GM19463 (cell line): ENCODE measurements at regions not wholly inside any gene's neighbourhood (a gene's known extent, or its start where the extent isn't known, plus 50 kb on each side); places are given as distances from the start of the nearest gene placed in this dataset.
A peak's percentile ranks its signal among the peaks of the same experiment; 100 is the strongest.

Experiments
- ATAC-seq: cut with Tn5 transposase; IDR thresholded peaks from one replicate; pipeline ENCODE4 v1.9.1; 2021; ENCODE audit warnings: mild to moderate bottlenecking, moderate library complexity; ENCODE audit not compliant: unreplicated experiment

DNA sequence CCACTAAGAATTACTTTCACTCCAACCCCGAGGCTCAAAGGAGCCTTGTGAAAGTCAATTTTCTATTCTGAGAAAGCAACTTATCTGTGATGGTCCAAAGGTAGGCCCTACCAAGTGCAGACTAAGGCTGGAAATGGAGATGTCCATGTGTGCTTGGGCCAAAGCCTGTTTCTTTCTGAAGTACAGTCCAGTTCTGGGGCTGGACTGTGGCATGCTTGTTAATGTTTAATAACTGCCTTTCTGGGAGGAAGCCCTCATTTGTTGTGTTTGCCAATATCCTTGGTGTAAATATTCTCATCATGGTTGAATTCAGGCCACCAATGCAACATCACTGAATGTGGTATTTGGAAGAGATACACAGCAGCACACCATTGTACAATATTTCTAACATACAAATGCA, 182.3 kb upstream of the BCL6 start:
- no peak for ATAC-seq

DNA sequence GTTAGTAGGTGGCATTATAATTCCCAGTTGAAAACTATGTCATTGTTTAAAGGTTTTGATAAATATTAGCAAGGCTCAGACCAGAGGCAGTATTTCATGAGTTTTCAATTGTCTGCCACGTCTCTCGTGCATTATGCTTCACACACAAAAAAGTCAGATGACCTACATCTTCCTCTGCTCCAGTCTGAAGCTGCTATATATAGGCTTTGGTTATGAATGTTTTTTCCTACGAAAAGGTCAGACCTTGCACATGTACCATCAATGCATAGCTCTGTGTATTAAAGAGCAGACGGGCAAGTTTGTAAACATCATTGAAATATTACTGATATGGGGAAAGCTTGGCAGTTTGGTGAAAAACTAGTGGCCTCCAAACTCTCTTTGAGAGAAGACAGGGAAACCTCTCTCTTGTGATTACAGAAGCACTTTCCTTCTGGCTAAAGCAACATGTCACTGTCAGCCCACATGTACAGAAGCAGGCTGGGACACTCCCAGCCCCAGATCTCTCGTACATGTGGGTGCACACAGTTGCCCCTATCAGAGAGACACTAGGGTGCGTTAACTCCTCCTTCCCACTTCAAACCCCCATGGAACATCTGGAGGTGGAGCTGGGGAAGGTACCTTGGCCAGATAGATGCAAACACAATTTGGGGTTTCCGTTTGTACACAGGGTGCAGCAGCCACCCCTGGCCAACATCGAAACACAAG, 184.0 kb upstream of the BCL6 start:
- ATAC-seq: no peak

DNA sequence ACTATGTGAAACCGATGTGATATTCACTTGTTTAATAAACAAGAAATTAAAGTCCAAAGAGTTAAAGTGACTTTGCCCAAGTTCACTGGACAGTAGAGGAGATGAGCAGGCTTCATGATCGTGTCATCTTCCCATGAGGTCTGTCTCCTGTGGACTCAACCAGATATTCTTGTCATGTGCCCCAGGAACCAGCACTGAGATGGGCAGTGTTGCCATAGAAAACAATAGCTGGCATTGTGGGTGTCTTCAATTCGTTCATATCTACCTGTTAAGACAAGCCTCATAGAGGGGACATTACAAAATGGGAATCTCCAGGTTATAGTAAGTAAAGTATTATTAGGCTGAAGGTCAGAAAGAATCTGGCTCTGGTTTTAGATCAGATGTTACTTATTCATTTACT, 184.8 kb upstream of the BCL6 start:
- ATAC-seq: no peak

DNA sequence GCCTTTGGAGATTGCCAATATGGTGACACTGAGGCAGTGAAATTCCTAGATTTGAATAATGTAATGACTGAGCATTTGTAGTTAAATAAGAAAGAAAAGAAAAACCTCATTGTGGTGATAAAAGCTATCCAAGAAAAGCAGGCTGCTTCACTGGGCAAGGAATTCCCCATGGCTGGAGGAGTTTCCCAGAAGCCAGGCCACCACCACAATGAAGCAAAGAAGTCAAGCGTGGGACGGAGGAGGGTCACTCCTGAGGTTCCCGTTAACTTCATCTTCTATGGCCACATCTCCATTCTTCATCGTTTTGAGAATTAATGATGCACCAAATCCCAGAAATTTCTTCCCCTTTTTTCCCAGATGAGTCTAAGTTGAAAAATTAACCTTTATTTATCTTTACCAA, 185.8 kb upstream of the BCL6 start:
- no peak for ATAC-seq

DNA sequence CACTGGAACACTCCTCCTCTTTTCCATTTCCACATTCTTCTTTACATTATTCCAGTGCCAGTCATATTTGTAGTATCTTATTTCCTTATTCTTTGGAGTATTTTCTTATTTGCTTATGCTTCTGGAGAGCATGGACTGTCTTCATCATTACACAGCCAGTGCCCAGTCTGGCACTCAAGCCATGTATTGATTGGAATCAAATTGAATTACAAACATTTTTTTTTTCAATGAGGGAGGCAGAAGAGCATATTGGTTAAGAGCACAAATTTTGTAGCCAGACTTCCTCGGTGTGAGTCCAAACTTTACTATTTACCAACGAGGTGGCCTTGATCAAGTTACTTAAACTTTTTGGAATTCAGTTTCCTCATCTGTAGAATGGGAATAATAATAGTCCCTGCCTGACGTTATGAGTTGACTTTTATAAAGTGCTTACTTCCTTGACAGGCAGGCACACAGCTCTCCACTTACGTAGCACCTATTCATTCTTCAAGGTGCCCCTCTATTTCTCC, 186.6 kb upstream of the BCL6 start:
- no peak for ATAC-seq

DNA sequence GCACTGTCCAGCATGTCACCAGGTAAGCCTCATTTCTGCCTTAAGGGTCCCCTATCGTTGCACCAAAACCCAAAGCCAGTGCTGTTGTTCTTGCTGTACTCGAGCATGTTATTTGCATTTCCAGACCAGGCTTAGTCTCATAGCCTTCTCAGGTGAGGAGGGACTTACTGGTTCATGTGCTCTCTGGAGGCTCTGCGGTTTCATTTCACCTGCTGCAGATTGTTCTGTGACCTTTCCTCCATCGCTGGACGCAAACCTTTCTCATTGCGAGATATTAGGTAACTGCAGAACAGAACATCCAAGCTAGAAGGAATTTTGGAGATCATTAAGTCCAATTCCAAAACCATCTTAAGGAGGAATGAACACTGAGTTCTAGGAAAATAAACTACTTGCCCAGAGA, 187.3 kb upstream of the BCL6 start:
- no peak for ATAC-seq

DNA sequence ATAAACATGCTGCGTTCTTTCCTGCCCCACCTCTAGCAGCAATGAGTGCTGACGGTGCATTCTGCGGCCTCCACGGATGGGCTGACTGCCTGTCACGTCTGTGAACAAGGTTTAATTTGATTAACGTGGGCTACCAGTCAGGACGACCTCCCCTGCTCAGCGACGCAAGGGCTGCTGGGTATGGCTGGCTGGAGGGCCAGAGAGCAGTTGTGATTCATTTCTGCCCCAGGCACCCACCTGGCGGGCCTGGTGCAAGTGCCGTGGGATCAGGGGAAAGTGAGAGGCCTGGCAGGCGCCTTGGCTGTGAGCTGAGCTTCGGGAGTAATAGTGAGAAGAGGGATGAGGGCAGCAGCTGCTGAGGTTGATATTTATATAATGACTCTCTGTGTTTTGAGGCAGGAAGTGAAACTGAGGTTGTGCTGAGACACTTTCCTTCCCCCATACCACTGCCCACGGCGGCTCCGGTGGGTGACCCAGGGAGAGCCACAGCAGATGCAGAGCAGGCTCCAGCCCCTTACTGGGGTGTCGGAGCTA, 190.4 kb upstream of the BCL6 start:
- peak; percentile 97 for ATAC-seq

DNA sequence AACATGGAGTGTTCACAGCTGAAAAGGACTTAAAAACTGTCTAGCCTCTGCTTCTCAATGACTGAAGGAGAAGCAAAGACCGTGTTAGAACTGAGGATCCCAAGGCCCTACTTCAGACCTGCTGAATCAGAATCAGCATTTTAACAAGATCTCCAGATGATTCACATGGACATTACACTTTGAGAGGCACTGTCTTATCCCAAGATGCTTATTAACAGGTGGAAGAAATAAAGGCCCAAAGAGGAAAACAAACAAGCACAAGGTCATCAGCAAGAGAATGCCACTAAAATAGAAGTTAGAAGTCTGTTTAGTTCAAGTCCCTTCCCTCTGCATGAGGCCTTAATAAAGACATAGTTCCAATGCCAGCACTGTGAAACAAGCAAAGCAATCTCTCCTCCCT, 191.4 kb upstream of the BCL6 start:
- ATAC-seq: no peak

DNA sequence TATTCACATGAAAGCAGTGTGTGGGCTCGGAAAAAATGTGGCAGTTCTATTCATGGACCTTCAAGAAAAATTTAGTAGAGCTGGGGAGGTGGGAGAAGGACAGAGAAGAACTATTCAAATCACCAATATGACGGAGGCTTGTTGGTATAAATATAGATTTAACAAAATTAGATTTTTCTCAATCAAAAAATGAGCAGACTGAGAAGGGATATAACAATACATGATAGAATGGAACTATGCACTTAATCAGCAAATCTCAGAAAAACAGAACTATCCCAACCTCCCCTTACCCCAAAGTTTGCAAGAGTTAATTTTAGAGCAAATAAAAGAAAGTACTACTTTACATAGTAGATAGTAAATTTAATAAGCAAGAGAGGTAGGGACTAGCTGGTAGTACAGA, 194.6 kb upstream of the BCL6 start:
- ATAC-seq: no peak

DNA sequence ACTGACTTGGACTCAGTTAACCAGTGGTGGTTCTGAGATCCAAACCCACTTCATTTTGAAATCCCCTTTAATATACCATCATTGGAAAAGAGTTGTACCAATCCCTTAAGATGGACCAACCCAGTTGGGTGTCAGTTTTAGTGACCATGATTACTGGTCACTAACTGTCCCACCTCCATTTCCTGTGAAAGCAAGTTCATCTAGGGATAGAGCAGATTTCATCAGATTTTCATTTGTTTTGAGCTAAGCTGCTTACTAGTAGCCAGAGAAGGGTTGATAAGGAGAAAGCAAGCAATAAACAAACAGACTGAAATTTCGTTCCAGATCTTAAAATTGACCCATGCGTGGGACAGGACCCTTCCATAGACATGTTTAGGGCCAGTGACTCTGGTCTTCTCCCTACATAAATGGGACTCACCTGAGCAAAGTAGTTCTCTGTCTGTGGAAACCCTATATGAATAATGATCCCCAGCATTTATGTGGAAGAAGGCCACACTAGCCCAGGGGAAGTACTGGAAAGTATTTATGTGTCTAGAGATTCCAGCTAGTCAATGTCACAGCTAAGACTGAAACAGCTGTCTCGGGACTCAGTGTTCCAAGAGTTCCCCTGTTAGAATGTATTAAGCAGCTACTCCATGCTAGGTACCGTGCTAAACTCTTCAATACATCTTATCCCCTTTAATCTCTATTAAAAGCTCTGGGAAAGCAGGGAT, 196.0 kb upstream of the BCL6 start:
- ATAC-seq: no peak

DNA sequence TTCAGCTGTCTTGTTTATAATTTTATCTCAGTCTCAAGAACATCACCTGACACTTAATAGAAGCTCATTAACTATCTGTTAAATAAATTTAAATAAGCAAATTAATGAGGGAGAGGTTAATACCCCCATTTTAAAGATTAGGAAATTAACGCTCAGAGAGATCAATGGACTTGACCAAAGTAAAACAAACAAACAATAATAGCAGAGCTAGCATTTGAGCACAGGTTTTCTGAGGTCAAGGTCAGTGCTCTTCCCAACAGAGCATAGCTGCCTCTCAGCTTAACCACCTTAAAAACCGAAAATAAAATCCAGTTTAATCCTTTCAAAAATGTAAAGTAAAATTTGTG, 196.6 kb upstream of the BCL6 start:
- ATAC-seq: no peak

DNA sequence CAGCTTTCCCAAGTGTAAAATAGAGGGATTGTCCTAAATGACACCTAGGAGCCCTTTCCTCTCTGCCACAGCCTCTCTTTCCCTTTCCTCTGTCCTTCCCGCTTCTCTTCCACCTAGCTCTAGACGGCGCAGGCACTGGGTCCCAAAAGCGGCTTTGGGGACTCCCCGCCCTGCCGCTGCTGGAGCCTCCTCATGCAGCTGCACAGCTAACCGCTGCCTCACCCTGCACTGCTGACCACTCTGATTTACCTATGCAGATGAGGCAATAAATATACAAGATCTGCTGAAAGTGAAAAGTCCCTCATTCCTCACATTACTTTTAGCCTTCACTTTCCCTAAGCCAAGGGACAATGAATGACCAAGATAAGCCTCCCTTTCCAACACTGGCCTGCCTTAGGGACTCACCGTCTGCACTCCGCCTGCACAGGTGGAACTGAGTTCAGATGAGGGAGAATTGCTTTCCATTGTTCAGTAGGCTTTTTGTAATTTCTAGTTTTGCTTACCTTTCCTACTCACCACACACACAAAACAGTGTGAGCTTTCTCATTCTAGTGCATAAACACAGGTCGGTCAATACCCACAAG, 197.5 kb upstream of the BCL6 start:
- ATAC-seq: peak; percentile 81

DNA sequence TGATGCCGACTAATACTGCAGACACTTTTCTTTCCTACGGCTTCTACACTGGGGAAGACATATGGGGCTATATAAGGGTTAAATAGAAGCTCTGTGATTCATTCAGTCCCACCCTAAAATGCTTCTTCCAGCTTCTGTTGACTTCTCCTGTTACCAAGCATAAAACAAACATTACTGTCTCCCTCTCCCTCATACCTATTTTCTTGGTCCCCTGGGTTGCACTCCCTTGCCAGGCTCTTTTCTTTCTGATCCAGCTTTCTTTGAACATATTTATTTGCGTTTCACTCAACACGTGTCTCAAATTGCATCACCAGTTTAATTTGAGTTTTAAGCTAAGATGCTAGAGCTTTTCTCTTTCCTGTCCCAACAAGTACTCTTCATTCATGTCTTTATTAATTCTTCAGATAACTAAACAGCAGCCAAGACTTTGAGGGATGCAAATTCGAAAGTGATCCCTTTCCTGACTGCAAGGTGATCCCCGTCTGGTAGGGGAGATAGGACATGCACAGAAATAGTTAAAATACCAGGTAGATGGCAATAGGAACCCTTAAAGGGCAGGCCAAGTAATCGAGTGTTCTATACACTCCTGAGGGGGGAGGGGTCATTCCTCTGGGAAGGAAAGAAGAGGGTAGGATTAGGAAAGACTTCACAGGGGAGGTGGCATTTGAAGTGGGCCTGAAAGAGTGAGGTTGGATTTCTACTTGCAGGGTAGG, 198.6 kb upstream of the BCL6 start:
- no peak for ATAC-seq

DNA sequence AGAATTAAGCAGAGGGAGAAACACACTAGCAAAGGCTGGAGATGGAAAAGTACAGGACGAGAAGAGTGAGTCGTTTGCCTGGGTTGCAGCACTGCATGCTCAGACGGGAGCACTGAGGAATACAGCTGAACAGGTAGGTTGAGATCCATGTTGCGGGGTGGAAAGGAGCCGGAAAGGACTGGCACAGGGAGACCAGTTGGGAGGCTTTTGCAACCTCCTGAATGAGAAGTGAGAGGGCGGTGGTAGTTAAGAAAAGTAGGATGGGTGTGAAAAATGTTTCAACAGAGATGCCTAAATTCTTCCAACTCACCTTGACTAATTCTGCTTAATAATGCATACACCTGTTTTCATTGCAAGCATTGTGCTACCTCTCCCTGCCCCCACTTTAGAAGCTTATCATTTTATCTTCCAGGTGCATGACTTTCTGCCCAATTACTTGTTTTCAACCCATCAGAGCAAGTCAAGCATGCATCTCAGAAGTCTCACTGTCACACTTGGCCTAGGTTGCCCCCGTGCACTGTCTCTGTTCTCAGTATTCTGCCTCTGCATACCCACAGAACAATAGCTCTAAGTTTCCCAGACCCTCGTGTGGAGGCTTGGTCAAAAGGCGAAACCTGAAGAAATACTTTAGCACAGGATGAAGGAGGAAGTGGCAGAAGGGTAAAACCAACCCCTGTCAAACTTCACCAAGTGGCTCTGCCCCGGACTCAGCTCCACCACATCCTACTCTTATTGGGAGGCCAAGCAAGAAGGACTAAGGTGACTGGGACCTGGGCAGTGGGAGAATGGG, 199.3 kb upstream of the BCL6 start:
- ATAC-seq: no peak

DNA sequence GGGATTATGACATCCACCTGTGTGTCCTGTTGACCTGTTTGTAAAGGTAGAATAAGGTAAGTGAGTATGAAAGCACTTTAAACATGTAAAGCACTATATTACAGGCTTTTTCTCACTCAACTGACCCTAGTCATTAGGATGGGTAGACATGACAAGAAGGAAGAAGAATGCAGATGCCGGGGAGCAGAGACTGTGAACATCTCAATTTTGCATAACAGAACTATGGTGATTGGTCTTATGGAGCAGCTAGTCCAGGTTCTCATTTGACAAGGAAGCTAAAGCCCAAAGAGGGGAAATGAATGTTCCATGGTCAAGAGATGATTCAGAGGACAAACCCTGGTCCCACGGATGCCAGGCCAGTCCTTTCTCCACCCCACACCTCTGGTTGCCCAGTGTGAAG, 200.1 kb upstream of the BCL6 start:
- ATAC-seq: no peak

DNA sequence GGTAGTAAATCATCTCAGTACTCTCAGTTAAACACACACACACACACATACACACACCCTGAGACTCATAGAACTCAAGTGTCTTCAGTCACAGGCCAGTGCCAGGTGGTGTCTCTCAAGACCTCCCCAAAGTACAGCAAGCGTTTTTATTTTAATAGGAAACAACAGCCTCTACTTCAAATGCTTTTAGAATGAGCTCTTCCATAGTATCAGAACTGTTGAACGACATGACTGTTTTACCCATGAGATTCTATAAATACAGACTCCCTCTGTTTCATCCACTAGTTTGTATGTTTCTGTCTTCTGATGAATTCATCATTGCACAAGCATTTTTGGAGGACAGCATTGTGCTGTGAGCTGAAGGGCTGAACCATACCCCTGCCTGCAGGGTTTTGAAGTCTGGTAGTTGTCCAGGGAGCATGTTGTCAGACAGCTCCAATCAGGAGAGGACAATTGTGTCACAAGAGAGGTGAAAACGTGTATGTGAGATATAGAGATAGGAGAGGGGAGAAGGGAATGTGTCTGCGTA, 201.0 kb upstream of the BCL6 start:
- ATAC-seq: no peak

DNA sequence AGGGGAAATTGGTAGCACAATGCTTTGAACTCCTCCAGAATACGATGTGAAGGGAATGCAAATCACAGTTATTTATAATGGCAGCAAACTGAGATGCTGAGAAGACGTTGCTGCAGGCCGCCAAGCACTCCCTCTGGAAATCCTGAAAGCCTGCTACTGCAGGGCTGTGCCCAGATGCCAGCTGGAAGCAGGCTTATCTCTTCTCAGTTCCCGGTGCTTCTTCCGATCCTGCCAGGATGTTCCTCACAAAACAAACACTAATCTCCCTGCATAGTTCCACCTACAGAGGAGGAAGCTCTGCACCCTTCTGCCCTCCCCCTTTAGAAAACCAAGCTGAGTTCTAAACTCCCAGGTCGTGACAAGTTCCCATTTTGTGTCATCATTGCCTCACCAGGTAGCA, 201.7 kb upstream of the BCL6 start:
- no peak for ATAC-seq

DNA sequence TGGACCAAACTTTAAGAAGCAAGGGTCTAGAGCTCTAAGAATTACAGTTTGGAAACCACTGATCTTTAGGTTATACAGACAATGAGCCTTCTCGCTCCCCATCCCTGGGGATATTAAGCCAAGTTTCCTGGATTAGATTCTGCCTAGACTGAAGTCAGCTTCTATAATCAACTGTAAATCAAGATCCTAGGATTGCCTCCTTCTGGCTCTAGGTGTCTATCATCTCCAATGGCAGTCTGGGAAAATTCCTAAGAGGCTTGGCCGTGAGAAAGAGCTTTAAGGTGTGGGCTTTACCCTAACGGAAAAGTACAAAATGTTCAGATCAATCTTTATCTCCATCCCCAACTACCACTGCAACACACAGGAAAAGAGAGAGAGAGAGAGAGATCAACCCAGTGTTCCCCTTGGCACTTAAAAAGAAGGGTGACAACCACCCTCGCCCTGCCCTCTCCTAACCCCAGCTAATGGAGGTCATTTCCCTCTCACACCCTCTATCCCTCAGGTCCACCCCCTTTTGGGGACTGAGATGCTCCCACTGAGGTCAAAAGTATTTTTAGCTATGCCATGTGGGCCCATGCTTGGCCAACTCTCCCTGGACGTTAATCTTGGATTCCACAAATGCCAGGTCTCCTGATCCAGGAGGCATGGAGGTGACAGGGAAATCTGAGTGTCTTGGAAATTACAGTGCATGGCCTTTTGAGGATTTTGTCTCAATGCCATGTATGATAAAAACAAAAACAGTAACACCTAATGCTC, 202.8 kb upstream of the BCL6 start:
- no peak for ATAC-seq

DNA sequence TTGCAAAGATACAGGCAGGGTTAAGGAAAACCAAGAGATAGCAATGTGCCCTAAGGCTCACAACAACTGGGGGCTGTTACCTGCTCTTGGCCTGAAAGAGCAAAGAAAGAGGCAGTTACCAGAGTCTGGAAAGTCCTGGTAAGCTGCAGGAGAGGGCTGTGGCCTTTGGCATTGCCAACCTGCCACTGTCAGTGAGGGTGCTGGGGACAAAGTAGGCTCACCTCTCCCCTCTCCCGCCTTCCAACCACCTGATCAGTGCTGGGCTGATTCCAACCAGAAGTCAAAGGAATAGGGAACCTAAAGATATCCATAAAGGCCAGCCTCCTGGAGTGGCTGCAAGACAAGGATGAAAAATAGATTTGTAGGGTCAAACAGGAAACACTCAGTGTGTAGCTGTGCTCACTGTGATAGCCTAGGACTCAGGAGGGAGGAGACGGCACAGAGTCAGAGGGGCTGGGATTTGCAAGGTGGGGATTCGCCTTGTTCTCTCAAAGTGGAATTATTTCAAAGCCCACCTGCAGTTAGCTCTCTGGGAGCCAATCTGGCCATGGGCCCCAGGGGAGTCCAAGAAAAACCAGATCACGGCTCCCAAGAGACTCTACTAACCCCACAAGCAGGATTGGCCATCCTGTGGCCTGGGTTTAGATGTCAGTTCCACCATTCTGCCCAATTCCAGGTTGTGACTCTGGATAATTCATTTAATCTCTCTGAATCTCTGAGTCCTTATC, 204.0 kb upstream of the BCL6 start:
- ATAC-seq: no peak
